ENCODE measurements at regions not wholly inside any gene's neighbourhood (a gene's known extent, or its start where the extent isn't known, plus 50 kb on each side); places are given as distances from the start of the nearest gene placed in this dataset.
"Not testable (repeated sequence)": the region's sequence is repeated elsewhere in the genome, so short reads cannot be mapped to it uniquely, and the experiment has no call there.

GRCh38 chr22:49347376-49347775, 480.3 kb downstream of the BRD1 start:
- no peak for TF ChIP-seq CTCF (IDR thresholded peaks at IDR 0.05; ENCODE audit: low read depth, low read length, missing control alignments)
- in situ Hi-C loops (cut with HindIII; ENCODE audit: low sequenced_read_pairs): no loop called here
- no peak for DNase-seq (ENCODE audit: low read depth)

GRCh38 chr22:49345896-49346295, 481.8 kb downstream of the BRD1 start:
- TF ChIP-seq CTCF (IDR thresholded peaks at IDR 0.05; ENCODE audit: low read depth, low read length, missing control alignments): no peak
- no peak for DNase-seq (ENCODE audit: low read depth)
- in situ Hi-C loops (cut with HindIII; ENCODE audit: low sequenced_read_pairs): no loop called here
- H3K4me3 ChIP-seq (ENCODE audit: low read depth, low read length): no peak overlapping the region

More at GRCh38 chr22:49347376-49347775, 480.3 kb downstream of the BRD1 start:
- H3K4me3 ChIP-seq (ENCODE audit: low read depth, low read length): no peak overlapping the region

GRCh38 chr22:49344656-49345055, 483.0 kb downstream of the BRD1 start:
- no peak overlapping the region for H3K4me3 ChIP-seq (ENCODE audit: low read depth, low read length)
- in situ Hi-C loops (cut with HindIII; ENCODE audit: low sequenced_read_pairs): no loop called here
- no peak for DNase-seq (ENCODE audit: low read depth)
- TF ChIP-seq CTCF (IDR thresholded peaks at IDR 0.05; ENCODE audit: low read depth, low read length, missing control alignments): no peak

GRCh38 chr22:49344161-49344560, 483.5 kb downstream of the BRD1 start:
- H3K4me3 ChIP-seq (ENCODE audit: low read depth, low read length): no peak overlapping the region
- in situ Hi-C loops (cut with HindIII; ENCODE audit: low sequenced_read_pairs): no loop called here
- no peak for DNase-seq (ENCODE audit: low read depth)
- no peak for TF ChIP-seq CTCF (IDR thresholded peaks at IDR 0.05; ENCODE audit: low read depth, low read length, missing control alignments)

GRCh38 chr22:49340406-49340805, 487.3 kb downstream of the BRD1 start:
- H3K4me3 ChIP-seq (ENCODE audit: low read depth, low read length): no peak overlapping the region
- TF ChIP-seq CTCF (IDR thresholded peaks at IDR 0.05; ENCODE audit: low read depth, low read length, missing control alignments): no peak
- DNase-seq (ENCODE audit: low read depth): no peak
- in situ Hi-C loops (cut with HindIII; ENCODE audit: low sequenced_read_pairs): no loop called here

GRCh38 chr22:49336483-49336882, 491.2 kb downstream of the BRD1 start:
- H3K4me3 ChIP-seq (ENCODE audit: low read depth, low read length); DNase-seq (ENCODE audit: low read depth); in situ Hi-C loops (cut with HindIII; ENCODE audit: low sequenced_read_pairs): not testable (repeated sequence)

- TF ChIP-seq CTCF (IDR thresholded peaks at IDR 0.05; ENCODE audit: low read depth, low read length, missing control alignments): no peak
- no peak overlapping the region for H3K4me3 ChIP-seq (ENCODE audit: low read depth, low read length)
- in situ Hi-C loops (cut with HindIII; ENCODE audit: low sequenced_read_pairs): no loop called here
- no peak for DNase-seq (ENCODE audit: low read depth)
Measured at GRCh38 chr22:49334976-49335375, 492.7 kb downstream of the BRD1 start.
